ENCODE measurements at regions not wholly inside any gene's neighbourhood (a gene's known extent, or its start where the extent isn't known, plus 50 kb on each side); places are given as distances from the start of the nearest gene placed in this dataset.
A peak's percentile ranks its signal among the peaks of the same experiment; 100 is the strongest.
"Not testable (repeated sequence)": the region's sequence is repeated elsewhere in the genome, so short reads cannot be mapped to it uniquely, and the experiment has no call there.

DNA sequence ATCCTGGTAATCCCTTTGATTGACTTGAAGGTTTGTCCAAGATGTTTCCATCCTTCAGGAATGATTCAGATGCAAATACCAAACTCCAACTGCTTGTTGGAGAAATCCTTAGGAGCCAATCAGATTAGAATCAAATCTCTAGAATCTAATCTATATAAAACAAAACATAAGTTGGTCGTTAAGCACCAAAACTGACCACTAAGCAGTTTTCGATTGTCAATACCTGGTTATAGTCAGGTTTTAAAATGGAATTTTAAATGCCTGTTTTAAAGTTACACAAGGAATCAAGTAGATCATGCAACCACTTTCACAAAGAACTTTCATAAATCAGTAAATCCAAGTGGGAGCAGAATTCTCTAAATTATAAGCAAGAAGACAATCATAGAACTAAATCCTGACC lies 236.1 kb downstream of the PARM1 start:
- no peaks in the 10 kb centered on the region for H3K9me3 ChIP-seq (ENCODE audit: control insufficient read depth in 3 of 3, low read length in 3 of 3)
- H3K4me1 ChIP-seq (ENCODE audit: control insufficient read depth in 3 of 3, insufficient read depth in 3 of 3, low read length in 3 of 3): no peaks in the 10 kb centered on the region
- H3K27ac ChIP-seq (ENCODE audit: low read depth, low read length): no peak overlapping the region
- H3K9ac ChIP-seq (ENCODE audit: low read depth in 1 of 3, low read length in 3 of 3): no peak overlapping the region
- H3K4me3 ChIP-seq (ENCODE audit: low read length in 3 of 3): no peak overlapping the region
- H3K27me3 ChIP-seq (ENCODE audit: control insufficient read depth in 3 of 3, insufficient read depth in 3 of 3, low read length in 3 of 3): no peaks in the 10 kb centered on the region
- H3K36me3 ChIP-seq (ENCODE audit: control insufficient read depth in 3 of 3, insufficient read depth in 3 of 3, low read length in 3 of 3): no peaks in the 10 kb centered on the region

DNA sequence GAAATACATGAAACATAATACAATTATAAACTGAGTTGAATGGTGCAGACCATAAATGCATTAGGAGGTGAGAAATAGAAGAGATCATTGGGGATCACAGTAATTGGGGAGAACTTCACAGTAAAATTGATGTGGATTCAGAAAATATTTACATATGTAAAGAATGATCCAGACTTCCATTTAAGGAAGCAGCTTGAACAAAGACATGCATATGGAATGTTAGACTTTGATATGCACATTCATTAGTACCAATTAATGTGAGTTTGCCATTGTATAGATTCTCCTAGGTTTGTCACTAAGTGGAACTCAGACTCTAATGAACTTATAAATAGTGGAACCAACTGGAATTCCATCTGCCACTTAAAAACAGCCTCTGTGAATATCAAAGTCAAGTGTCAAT lies 235.6 kb downstream of the PARM1 start:
- Histone ChIP-seq H3K9me3 (ENCODE audit: control insufficient read depth in 3 of 3, low read length in 3 of 3) (no peaks in the 10 kb centered on the region), H3K27me3 (ENCODE audit: control insufficient read depth in 3 of 3, insufficient read depth in 3 of 3, low read length in 3 of 3) (no peaks in the 10 kb centered on the region), H3K4me3 (ENCODE audit: low read length in 3 of 3) (no peak overlapping the region), H3K27ac (ENCODE audit: low read depth, low read length) (no peak overlapping the region), H3K9ac (ENCODE audit: low read depth in 1 of 3, low read length in 3 of 3) (no peak overlapping the region), H3K36me3 (ENCODE audit: control insufficient read depth in 3 of 3, insufficient read depth in 3 of 3, low read length in 3 of 3) (no peaks in the 10 kb centered on the region), H3K4me1 (ENCODE audit: control insufficient read depth in 3 of 3, insufficient read depth in 3 of 3, low read length in 3 of 3) (no peaks in the 10 kb centered on the region)

DNA sequence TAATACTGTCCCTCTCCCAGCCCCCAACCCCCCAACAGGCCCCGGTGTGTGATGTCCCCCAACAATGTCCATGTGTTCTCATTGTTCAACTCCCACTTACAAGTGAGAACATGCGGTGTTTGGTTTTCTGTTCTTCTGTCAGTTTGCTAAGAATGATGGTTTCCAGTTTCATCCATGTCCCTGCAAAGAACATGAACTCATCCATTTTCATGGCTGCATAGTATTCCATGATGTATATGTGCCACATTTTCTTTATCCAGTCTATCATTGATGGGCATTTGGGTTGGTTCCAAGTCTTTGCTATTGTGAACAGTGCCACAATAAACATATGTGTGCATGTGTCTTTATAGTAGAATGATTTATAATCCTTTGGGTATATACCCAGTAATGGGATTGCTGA lies 232.2 kb downstream of the PARM1 start:
- not testable (repeated sequence) for H3K4me1 ChIP-seq (ENCODE audit: control insufficient read depth in 3 of 3, insufficient read depth in 3 of 3, low read length in 3 of 3); H3K9me3 ChIP-seq (ENCODE audit: control insufficient read depth in 3 of 3, low read length in 3 of 3); H3K9ac ChIP-seq (ENCODE audit: low read depth in 1 of 3, low read length in 3 of 3); H3K4me3 ChIP-seq (ENCODE audit: low read length in 3 of 3); H3K27me3 ChIP-seq (ENCODE audit: control insufficient read depth in 3 of 3, insufficient read depth in 3 of 3, low read length in 3 of 3); H3K36me3 ChIP-seq (ENCODE audit: control insufficient read depth in 3 of 3, insufficient read depth in 3 of 3, low read length in 3 of 3); H3K27ac ChIP-seq (ENCODE audit: low read depth, low read length)

DNA sequence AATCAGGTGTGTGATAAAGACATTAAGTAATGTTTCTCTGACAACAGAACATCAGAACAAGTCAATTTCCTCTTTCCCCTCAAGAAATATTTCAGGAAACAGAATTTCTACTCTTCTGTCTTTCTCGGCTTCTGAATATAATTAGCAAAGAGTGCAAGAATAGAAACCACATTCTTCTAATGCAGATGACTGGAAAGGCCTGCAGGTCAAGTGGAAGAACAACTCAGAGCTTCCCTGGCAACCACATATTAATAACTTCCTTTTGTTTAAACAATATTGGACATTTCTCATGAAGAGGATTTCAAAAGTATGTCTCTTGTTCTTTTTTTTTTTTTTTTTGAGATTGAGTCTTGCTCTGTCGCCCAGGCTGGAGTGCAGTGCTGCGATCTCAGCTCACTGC lies 225.5 kb downstream of the PARM1 start:
- Histone ChIP-seq H3K36me3 (ENCODE audit: control insufficient read depth in 3 of 3, insufficient read depth in 3 of 3, low read length in 3 of 3) (no peaks in the 10 kb centered on the region), H3K9me3 (ENCODE audit: control insufficient read depth in 3 of 3, low read length in 3 of 3) (peaks cover 0 to 9% (median 3%) of the 10 kb centered on the region in 3 donors), H3K9ac (ENCODE audit: low read depth in 1 of 3, low read length in 3 of 3) (no peak overlapping the region), H3K27ac (ENCODE audit: low read depth, low read length) (no peak overlapping the region), H3K27me3 (ENCODE audit: control insufficient read depth in 3 of 3, insufficient read depth in 3 of 3, low read length in 3 of 3) (no peaks in the 10 kb centered on the region), H3K4me3 (ENCODE audit: low read length in 3 of 3) (no peak overlapping the region), H3K4me1 (ENCODE audit: control insufficient read depth in 3 of 3, insufficient read depth in 3 of 3, low read length in 3 of 3) (no peaks in the 10 kb centered on the region)

DNA sequence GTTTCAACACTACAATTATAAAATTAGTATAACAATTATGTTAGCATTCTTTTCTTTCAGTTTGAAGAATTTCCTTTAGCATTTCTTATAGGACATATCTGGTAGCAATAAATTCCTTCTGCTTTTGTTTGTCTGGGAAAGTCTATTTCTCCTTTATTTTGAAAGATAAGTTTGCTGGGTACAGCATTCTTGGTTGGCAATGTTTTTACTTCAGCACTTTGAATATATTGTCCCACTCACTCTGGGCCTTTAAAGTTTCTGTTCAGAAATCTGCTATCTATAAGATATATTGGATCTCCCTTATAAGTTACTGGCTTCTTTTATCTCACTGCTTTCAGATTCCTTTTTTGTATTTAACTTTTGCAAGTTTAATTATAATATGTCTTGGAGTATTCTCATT lies 222.1 kb downstream of the PARM1 start:
- no peak overlapping the region for H3K27ac ChIP-seq (ENCODE audit: low read depth, low read length)
- peaks cover 0 to 9% (median 3%) of the 10 kb centered on the region in 3 donors for H3K9me3 ChIP-seq (ENCODE audit: control insufficient read depth in 3 of 3, low read length in 3 of 3)
- H3K4me1 ChIP-seq (ENCODE audit: control insufficient read depth in 3 of 3, insufficient read depth in 3 of 3, low read length in 3 of 3): no peaks in the 10 kb centered on the region
- no peak overlapping the region for H3K4me3 ChIP-seq (ENCODE audit: low read length in 3 of 3)
- H3K36me3 ChIP-seq (ENCODE audit: control insufficient read depth in 3 of 3, insufficient read depth in 3 of 3, low read length in 3 of 3): no peaks in the 10 kb centered on the region
- H3K27me3 ChIP-seq (ENCODE audit: control insufficient read depth in 3 of 3, insufficient read depth in 3 of 3, low read length in 3 of 3): no peaks in the 10 kb centered on the region
- no peak overlapping the region for H3K9ac ChIP-seq (ENCODE audit: low read depth in 1 of 3, low read length in 3 of 3)

DNA sequence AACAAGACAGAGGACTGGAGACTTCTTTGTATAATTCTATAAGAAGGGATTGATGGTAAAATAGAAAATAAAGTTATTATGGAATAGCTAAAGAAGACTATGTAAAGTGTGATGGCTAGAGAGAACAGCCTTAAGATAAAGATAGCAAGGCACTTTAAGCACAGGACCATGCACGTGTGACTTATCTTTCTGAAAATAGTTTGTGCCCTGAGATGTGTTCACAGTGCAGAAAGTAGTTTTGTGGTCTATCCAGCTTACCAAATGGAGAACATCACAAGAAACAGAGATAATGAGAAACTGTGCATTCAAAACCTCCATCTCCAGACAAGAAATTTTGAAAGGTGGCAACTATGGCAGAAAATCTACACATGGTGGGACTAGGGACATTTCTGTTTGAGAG lies 213.3 kb downstream of the PARM1 start:
- no peak overlapping the region for H3K27ac ChIP-seq (ENCODE audit: low read depth, low read length)
- H3K27me3 ChIP-seq (ENCODE audit: control insufficient read depth in 3 of 3, insufficient read depth in 3 of 3, low read length in 3 of 3): no peaks in the 10 kb centered on the region
- no peaks in the 10 kb centered on the region for H3K36me3 ChIP-seq (ENCODE audit: control insufficient read depth in 3 of 3, insufficient read depth in 3 of 3, low read length in 3 of 3)
- no peaks in the 10 kb centered on the region for H3K4me1 ChIP-seq (ENCODE audit: control insufficient read depth in 3 of 3, insufficient read depth in 3 of 3, low read length in 3 of 3)
- no peak overlapping the region for H3K9ac ChIP-seq (ENCODE audit: low read depth in 1 of 3, low read length in 3 of 3)
- H3K4me3 ChIP-seq (ENCODE audit: low read length in 3 of 3): no peak overlapping the region
- H3K9me3 ChIP-seq (ENCODE audit: control insufficient read depth in 3 of 3, low read length in 3 of 3): no peaks in the 10 kb centered on the region

DNA sequence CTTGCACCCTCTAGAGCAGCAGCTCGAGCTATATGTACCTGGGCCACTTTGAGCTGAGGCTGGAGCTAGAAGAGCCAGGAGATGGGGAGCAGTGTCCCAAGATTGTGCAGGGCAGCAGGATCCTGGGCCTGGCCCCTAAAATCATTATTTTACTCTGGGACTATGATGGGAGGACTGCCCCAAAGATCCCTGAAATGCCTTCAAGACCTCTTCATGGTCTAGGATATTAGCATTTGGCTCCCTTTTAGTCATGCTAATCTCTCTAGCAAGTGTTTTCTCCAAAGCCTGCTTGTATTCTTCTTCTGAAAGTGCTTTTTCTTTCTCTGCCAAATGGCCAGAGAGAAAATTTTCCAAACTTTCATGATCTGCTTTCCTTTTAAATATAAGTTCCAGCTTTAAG lies 211.6 kb downstream of the PARM1 start:
- no peaks in the 10 kb centered on the region for H3K36me3 ChIP-seq (ENCODE audit: control insufficient read depth in 3 of 3, insufficient read depth in 3 of 3, low read length in 3 of 3)

DNA sequence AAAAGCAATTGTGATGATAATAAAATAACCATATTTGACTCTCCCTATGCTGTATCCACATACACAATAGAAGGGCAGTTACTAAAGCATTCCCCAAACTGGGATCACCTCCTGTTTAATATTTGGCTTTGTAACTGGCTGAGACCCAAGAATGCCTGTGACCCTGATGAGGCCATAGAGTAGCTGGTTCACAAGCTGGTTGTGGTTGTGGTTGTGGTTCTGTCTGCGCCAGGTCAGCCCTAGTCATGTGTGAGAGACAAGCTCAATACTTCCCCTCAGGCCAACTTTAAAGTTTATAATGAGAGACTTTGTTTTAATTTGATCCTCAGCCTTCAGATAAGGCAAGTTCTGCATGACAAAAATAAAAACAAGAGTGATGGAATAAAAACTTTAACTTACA lies 209.9 kb downstream of the PARM1 start:
- Histone ChIP-seq H3K27me3 (ENCODE audit: control insufficient read depth in 3 of 3, insufficient read depth in 3 of 3, low read length in 3 of 3) (no peaks in the 10 kb centered on the region), H3K4me3 (ENCODE audit: low read length in 3 of 3) (no peak overlapping the region), H3K9ac (ENCODE audit: low read depth in 1 of 3, low read length in 3 of 3) (no peak overlapping the region), H3K36me3 (ENCODE audit: control insufficient read depth in 3 of 3, insufficient read depth in 3 of 3, low read length in 3 of 3) (no peaks in the 10 kb centered on the region), H3K9me3 (ENCODE audit: control insufficient read depth in 3 of 3, low read length in 3 of 3) (no peaks in the 10 kb centered on the region), H3K27ac (ENCODE audit: low read depth, low read length) (peak overlapping the region; percentile 42), H3K4me1 (ENCODE audit: control insufficient read depth in 3 of 3, insufficient read depth in 3 of 3, low read length in 3 of 3) (no peaks in the 10 kb centered on the region)

More for the DNA sequence above, 211.6 kb downstream of the PARM1 start:
- no peaks in the 10 kb centered on the region for H3K9me3 ChIP-seq (ENCODE audit: control insufficient read depth in 3 of 3, low read length in 3 of 3)
- no peaks in the 10 kb centered on the region for H3K27me3 ChIP-seq (ENCODE audit: control insufficient read depth in 3 of 3, insufficient read depth in 3 of 3, low read length in 3 of 3)
- no peak overlapping the region for H3K9ac ChIP-seq (ENCODE audit: low read depth in 1 of 3, low read length in 3 of 3)
- H3K27ac ChIP-seq (ENCODE audit: low read depth, low read length): no peak overlapping the region
- no peaks in the 10 kb centered on the region for H3K4me1 ChIP-seq (ENCODE audit: control insufficient read depth in 3 of 3, insufficient read depth in 3 of 3, low read length in 3 of 3)
- no peak overlapping the region for H3K4me3 ChIP-seq (ENCODE audit: low read length in 3 of 3)

DNA sequence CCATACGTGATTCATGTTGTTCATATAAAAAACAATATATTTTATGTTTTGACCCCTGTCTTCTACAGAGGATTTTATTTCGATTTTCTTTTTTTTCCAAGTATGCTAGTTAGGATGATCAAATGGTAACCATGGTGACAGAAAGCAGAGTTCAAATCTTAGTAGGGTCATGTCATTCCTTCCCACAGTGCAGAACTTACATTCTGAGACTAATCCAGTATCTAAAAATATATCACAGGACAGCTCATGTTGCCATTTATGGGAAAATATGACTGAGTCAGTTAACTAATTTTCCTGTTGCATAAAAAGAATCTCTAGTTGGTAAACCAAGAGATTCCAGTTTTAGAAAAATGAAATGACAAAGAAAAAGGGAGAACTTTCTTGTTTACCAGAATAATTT lies 209.5 kb downstream of the PARM1 start:
- Histone ChIP-seq H3K27ac (ENCODE audit: low read depth, low read length) (peak overlapping the region; percentile 42), H3K27me3 (ENCODE audit: control insufficient read depth in 3 of 3, insufficient read depth in 3 of 3, low read length in 3 of 3) (no peaks in the 10 kb centered on the region), H3K4me1 (ENCODE audit: control insufficient read depth in 3 of 3, insufficient read depth in 3 of 3, low read length in 3 of 3) (no peaks in the 10 kb centered on the region), H3K4me3 (ENCODE audit: low read length in 3 of 3) (no peak overlapping the region), H3K9ac (ENCODE audit: low read depth in 1 of 3, low read length in 3 of 3) (no peak overlapping the region), H3K9me3 (ENCODE audit: control insufficient read depth in 3 of 3, low read length in 3 of 3) (no peaks in the 10 kb centered on the region), H3K36me3 (ENCODE audit: control insufficient read depth in 3 of 3, insufficient read depth in 3 of 3, low read length in 3 of 3) (no peaks in the 10 kb centered on the region)

DNA sequence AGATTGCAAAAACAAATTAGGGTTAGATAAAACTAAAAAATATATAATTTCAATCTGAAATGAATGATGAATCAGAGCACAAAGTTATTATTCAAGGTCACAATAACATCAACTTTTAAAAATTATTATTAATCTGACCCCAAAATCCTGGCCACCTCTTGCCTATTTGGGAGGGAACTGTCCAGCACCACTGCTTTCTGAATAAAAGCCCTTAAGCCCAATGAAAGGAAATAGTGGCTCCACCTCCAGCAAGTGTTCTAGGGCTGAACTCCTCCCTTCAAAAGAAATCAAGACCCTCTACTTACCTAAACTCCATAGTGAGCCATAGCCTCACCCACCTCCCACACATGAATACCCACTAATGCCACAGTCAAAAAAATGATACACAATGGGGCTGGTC lies 208.2 kb downstream of the PARM1 start:
- no peaks in the 10 kb centered on the region for H3K9me3 ChIP-seq (ENCODE audit: control insufficient read depth in 3 of 3, low read length in 3 of 3)
- H3K36me3 ChIP-seq (ENCODE audit: control insufficient read depth in 3 of 3, insufficient read depth in 3 of 3, low read length in 3 of 3): no peaks in the 10 kb centered on the region
- H3K4me1 ChIP-seq (ENCODE audit: control insufficient read depth in 3 of 3, insufficient read depth in 3 of 3, low read length in 3 of 3): no peaks in the 10 kb centered on the region
- no peak overlapping the region for H3K27ac ChIP-seq (ENCODE audit: low read depth, low read length)
- H3K9ac ChIP-seq (ENCODE audit: low read depth in 1 of 3, low read length in 3 of 3): no peak overlapping the region
- no peak overlapping the region for H3K4me3 ChIP-seq (ENCODE audit: low read length in 3 of 3)
- no peaks in the 10 kb centered on the region for H3K27me3 ChIP-seq (ENCODE audit: control insufficient read depth in 3 of 3, insufficient read depth in 3 of 3, low read length in 3 of 3)

DNA sequence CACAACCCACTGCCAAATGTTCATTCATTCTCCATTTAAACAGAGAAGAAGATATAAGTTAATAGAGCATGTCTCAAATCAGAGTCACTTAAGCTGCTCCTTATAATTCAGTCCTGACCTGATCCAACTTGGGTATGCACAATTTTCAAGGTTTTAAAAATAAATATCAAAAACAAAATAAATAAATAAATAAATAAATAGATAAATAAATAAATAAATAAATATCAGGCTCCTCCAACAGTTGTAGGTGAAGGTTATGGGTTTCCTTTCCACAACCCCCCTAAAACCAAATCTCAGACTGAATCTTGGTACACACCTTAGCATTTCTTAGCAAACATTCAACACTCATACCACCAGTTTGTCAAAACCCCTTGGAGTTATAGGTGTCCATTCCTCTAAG lies 204.4 kb downstream of the PARM1 start:
- H3K36me3 ChIP-seq (ENCODE audit: control insufficient read depth in 3 of 3, insufficient read depth in 3 of 3, low read length in 3 of 3): no peaks in the 10 kb centered on the region
- no peak overlapping the region for H3K27ac ChIP-seq (ENCODE audit: low read depth, low read length)
- H3K4me3 ChIP-seq (ENCODE audit: low read length in 3 of 3): no peak overlapping the region
- no peaks in the 10 kb centered on the region for H3K4me1 ChIP-seq (ENCODE audit: control insufficient read depth in 3 of 3, insufficient read depth in 3 of 3, low read length in 3 of 3)
- no peaks in the 10 kb centered on the region for H3K9me3 ChIP-seq (ENCODE audit: control insufficient read depth in 3 of 3, low read length in 3 of 3)
- H3K27me3 ChIP-seq (ENCODE audit: control insufficient read depth in 3 of 3, insufficient read depth in 3 of 3, low read length in 3 of 3): no peaks in the 10 kb centered on the region
- no peak overlapping the region for H3K9ac ChIP-seq (ENCODE audit: low read depth in 1 of 3, low read length in 3 of 3)

All from skeletal muscle tissue (tissue), 3 donors.